WTC11 (cell line): ENCODE measurements at regions not wholly inside any gene's neighbourhood (a gene's known extent, or its start where the extent isn't known, plus 50 kb on each side); places are given as distances from the start of the nearest gene placed in this dataset.

ENCODE experiments used
- ATAC-seq: fragments of 200-7000 bp; cut with Tn5 transposase; 2 replicates; pipeline ENCODE4 v1.10.0; 2021; ENCODE audit warnings: mild to moderate bottlenecking, moderate library complexity
- CTCF ChIA-PET: fragments of 300-600 bp; sonication (Branson Sonifier 250); formaldehyde crosslinking; loops from one replicate; lab custom pipeline; 2021; ENCODE audit warnings: antibody characterized with exemption; lab: Charles Lee
- POLR2A ChIA-PET: fragments of 350-600 bp; sonication (Branson Sonifier 250); formaldehyde crosslinking; loops from one replicate; lab custom pipeline; 2021; ENCODE audit warnings: antibody characterized with exemption; lab: Charles Lee
- DNase-seq: peaks from one replicate; pipeline ENCODE4 v3.0.0; 2021; ENCODE audit warnings: low spot score
- H3K27ac Mint-ChIP-seq: 2 replicates; pipeline ENCODE4 v1.8.0; 2021; ENCODE audit warnings: mixed read lengths
- H3K27me3 Mint-ChIP-seq: 2 replicates; pipeline ENCODE4 v1.8.0; 2021; ENCODE audit warnings: low read depth, mild to moderate bottlenecking, moderate library complexity, mixed read lengths
- H3K36me3 Mint-ChIP-seq: 2 replicates; pipeline ENCODE4 v1.8.0; 2021; ENCODE audit warnings: mixed read lengths
- H3K4me1 Mint-ChIP-seq: 2 replicates; pipeline ENCODE4 v1.8.0; 2022; ENCODE audit warnings: mixed read lengths
- H3K4me3 Mint-ChIP-seq: 2 replicates; pipeline ENCODE4 v1.8.0; 2021; ENCODE audit warnings: mild to moderate bottlenecking, moderate library complexity, mixed read lengths
- H3K9me3 Mint-ChIP-seq: 2 replicates; pipeline ENCODE4 v1.8.0; 2021; ENCODE audit warnings: mixed read lengths
- CBFB ChIP-seq: sonication (generic); formaldehyde crosslinking; IDR thresholded peaks from 2 replicates; pipeline ENCODE4 v1.8.1; 2022; ENCODE audit warnings: mild to moderate bottlenecking, low read depth, missing genetic modification reagents
- CREB1 ChIP-seq: sonication (generic); formaldehyde crosslinking; IDR thresholded peaks from 2 replicates; pipeline ENCODE4 v1.8.0; 2023; ENCODE audit warnings: mild to moderate bottlenecking, missing genetic modification reagents
- ELF4 ChIP-seq: sonication (generic); formaldehyde crosslinking; IDR thresholded peaks from 2 replicates; pipeline ENCODE4 v1.8.1; 2022; ENCODE audit warnings: low read depth, mild to moderate bottlenecking, moderate library complexity, missing genetic modification reagents
- FOXJ3 ChIP-seq: sonication (generic); formaldehyde crosslinking; IDR thresholded peaks from 2 replicates; pipeline ENCODE4 v1.9.0; 2021; ENCODE audit warnings: missing genetic modification reagents, mild to moderate bottlenecking, borderline replicate concordance
- FOXK1 ChIP-seq: sonication (generic); formaldehyde crosslinking; IDR thresholded peaks from 2 replicates; pipeline ENCODE4 v1.8.0; 2022; ENCODE audit warnings: mild to moderate bottlenecking, moderate library complexity, missing genetic modification reagents
- GABPB1 ChIP-seq: sonication (generic); formaldehyde crosslinking; IDR thresholded peaks from 2 replicates; pipeline ENCODE4 v1.8.1; 2023; ENCODE audit warnings: mild to moderate bottlenecking, missing genetic modification reagents
- GRHL2 ChIP-seq: fragments of 250-450 bp; sonication (Bioruptor Pico); IDR thresholded peaks from 2 replicates; pipeline ENCODE4 v1.8.0; 2022; ENCODE audit warnings: mild to moderate bottlenecking, moderate library complexity; ENCODE audit not compliant: insufficient replicate concordance, severe bottlenecking
- HMGA2 ChIP-seq: fragments of 250-450 bp; sonication (Bioruptor Pico); IDR thresholded peaks from 2 replicates; pipeline ENCODE4 v1.4.0; 2021; ENCODE audit warnings: mild to moderate bottlenecking, moderate library complexity
- MYBL2 ChIP-seq: sonication (generic); formaldehyde crosslinking; IDR thresholded peaks from 2 replicates; pipeline ENCODE4 v1.8.1; 2023; ENCODE audit warnings: mild to moderate bottlenecking, moderate library complexity, missing genetic modification reagents
- NFATC4 ChIP-seq: fragments of 250-450 bp; sonication (Bioruptor Pico); IDR thresholded peaks from 2 replicates; pipeline ENCODE4 v1.9.0; 2021; ENCODE audit warnings: mild to moderate bottlenecking
- NR2C2 ChIP-seq: sonication (generic); formaldehyde crosslinking; IDR thresholded peaks from 2 replicates; pipeline ENCODE4 v1.8.0; 2022; ENCODE audit warnings: mild to moderate bottlenecking, missing genetic modification reagents
- OVOL2 ChIP-seq: fragments of 250-450 bp; sonication (Bioruptor Pico); IDR thresholded peaks from 2 replicates; pipeline ENCODE4 v1.9.0; 2021; ENCODE audit warnings: mild to moderate bottlenecking, borderline replicate concordance
- RORB ChIP-seq: fragments of 250-450 bp; sonication (Bioruptor Pico); IDR thresholded peaks from 2 replicates; pipeline ENCODE4 v1.9.0; 2021; ENCODE audit warnings: mild to moderate bottlenecking
- SP1 ChIP-seq: sonication (generic); formaldehyde crosslinking; conservative IDR thresholded peaks from 2 replicates; pipeline ENCODE4 v1.8.1; 2022; ENCODE audit warnings: missing genetic modification reagents
- TP53 ChIP-seq: sonication (generic); formaldehyde crosslinking; IDR thresholded peaks from 2 replicates; pipeline ENCODE4 v1.8.1; 2023; ENCODE audit warnings: mild to moderate bottlenecking, missing genetic modification reagents
- ZNF232 ChIP-seq: sonication (generic); formaldehyde crosslinking; IDR thresholded peaks from 2 replicates; pipeline ENCODE4 v1.8.0; 2022; ENCODE audit warnings: mild to moderate bottlenecking, missing genetic modification reagents
- ZNF671 ChIP-seq: fragments of 250-450 bp; sonication (Bioruptor Pico); IDR thresholded peaks from 2 replicates; pipeline ENCODE4 v1.8.0; 2021; ENCODE audit warnings: mild to moderate bottlenecking
- TF ChIP-seq, protein P1 (sequence below): sonication (generic); formaldehyde crosslinking; IDR thresholded peaks from 2 replicates; pipeline ENCODE4 v1.8.1; 2022; ENCODE audit warnings: mild to moderate bottlenecking, missing genetic modification reagents, moderate library complexity, borderline replicate concordance
- TF ChIP-seq, protein P2 (sequence below): fragments of 250-450 bp; sonication (Bioruptor Pico); IDR thresholded peaks from 2 replicates; pipeline ENCODE4 v1.9.0; 2021; ENCODE audit warnings: mild to moderate bottlenecking
- TF ChIP-seq, protein P3 (sequence below): sonication (generic); formaldehyde crosslinking; IDR thresholded peaks from 2 replicates; pipeline ENCODE4 v1.8.1; 2022; ENCODE audit warnings: low read depth, missing genetic modification reagents, borderline replicate concordance
- TF ChIP-seq, protein P4 (sequence below): fragments of 250-450 bp; sonication (Bioruptor Pico); IDR thresholded peaks from 2 replicates; pipeline ENCODE4 v1.8.0; 2021; ENCODE audit warnings: mild to moderate bottlenecking
- TF ChIP-seq, protein P5 (sequence below): sonication (generic); formaldehyde crosslinking; conservative IDR thresholded peaks from 2 replicates; pipeline ENCODE4 v1.8.1; 2022; ENCODE audit warnings: mild to moderate bottlenecking, missing genetic modification reagents
- TF ChIP-seq, protein P6 (sequence below): sonication (generic); formaldehyde crosslinking; IDR thresholded peaks from 2 replicates; pipeline ENCODE4 v1.8.0; 2022; ENCODE audit warnings: mild to moderate bottlenecking, missing genetic modification reagents
- TF ChIP-seq, protein P7 (sequence below): sonication (generic); formaldehyde crosslinking; IDR thresholded peaks from 2 replicates; pipeline ENCODE4 v1.8.0; 2022; ENCODE audit warnings: mild to moderate bottlenecking, missing genetic modification reagents

DNA sequence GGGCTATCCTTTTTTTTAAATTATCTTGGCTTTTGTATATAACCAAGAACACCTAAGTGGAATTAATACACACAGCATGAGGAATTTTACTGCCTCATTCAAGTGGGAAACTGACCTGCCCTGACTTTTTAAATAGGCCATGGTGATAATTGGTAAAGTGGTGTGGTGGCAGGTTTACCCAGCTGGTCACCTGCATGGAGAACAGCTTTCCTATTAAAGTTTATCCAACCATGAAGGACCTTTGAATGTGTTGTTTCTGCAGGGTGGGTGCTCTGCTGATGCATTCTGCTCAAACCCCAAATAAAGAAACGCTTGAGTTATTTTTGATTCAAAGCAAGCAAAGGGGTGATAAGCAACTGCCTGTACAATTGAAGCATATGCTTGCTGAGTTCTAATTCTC lies 261.0 kb upstream of the GRIN3A start (continued):
- TF ChIP-seq GABPB1 (CRISPR knock-in tag) (no peak), FOXJ3 (no peak), ELF4 (CRISPR knock-in tag) (no peak), MYBL2 (no peak), GRHL2 (CRISPR knock-in tag) (no peak)

DNA sequence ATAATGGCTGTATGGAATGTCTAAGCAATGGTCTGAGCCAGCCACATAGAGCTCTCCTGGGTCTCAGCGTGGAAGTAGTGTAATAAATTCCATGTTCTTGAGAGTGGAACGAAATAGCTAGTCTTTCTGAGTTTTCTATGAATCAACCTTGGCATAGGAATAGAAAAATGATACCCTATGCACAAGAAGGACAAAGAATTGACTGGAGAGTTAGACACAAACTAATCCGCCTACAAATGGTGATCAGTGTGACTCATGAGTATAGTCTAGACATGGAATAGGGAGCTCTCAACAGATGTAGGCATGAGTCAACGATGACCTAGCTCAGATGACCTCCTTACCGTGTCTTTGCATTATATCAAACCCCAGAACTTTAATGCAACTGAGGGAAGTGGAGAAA lies 256.8 kb upstream of the GRIN3A start:
- no peaks in the 10 kb centered on the region; the same call in 1 of the 2 replicates for H3K27me3 Mint-ChIP-seq
- DNase-seq (no peak), ATAC-seq (no peak)
- ChIA-PET CTCF (interaction anchor here (1.8 kb wide), 1 partner anchor 18 kb away, joined by 5 read pairs; no protein-coding TSS in a partner anchor), POLR2A (no interaction called here)
- TF ChIP-seq, protein P1, sequence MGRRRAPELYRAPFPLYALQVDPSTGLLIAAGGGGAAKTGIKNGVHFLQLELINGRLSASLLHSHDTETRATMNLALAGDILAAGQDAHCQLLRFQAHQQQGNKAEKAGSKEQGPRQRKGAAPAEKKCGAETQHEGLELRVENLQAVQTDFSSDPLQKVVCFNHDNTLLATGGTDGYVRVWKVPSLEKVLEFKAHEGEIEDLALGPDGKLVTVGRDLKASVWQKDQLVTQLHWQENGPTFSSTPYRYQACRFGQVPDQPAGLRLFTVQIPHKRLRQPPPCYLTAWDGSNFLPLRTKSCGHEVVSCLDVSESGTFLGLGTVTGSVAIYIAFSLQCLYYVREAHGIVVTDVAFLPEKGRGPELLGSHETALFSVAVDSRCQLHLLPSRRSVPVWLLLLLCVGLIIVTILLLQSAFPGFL (CRISPR knock-in tag) = no peak
- no peak for TF ChIP-seq MYBL2
- TF ChIP-seq, protein P2, sequence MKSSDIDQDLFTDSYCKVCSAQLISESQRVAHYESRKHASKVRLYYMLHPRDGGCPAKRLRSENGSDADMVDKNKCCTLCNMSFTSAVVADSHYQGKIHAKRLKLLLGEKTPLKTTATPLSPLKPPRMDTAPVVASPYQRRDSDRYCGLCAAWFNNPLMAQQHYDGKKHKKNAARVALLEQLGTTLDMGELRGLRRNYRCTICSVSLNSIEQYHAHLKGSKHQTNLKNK (CRISPR knock-in tag) = no peak
- no peak for TF ChIP-seq NFATC4 (CRISPR knock-in tag)
- no peak for TF ChIP-seq CREB1 (CRISPR knock-in tag)
- TF ChIP-seq, protein P3, sequence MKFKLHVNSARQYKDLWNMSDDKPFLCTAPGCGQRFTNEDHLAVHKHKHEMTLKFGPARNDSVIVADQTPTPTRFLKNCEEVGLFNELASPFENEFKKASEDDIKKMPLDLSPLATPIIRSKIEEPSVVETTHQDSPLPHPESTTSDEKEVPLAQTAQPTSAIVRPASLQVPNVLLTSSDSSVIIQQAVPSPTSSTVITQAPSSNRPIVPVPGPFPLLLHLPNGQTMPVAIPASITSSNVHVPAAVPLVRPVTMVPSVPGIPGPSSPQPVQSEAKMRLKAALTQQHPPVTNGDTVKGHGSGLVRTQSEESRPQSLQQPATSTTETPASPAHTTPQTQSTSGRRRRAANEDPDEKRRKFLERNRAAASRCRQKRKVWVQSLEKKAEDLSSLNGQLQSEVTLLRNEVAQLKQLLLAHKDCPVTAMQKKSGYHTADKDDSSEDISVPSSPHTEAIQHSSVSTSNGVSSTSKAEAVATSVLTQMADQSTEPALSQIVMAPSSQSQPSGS (CRISPR knock-in tag) = no peak
- TF ChIP-seq ZNF232 (CRISPR knock-in tag) = no peak
- TF ChIP-seq, protein P4, sequence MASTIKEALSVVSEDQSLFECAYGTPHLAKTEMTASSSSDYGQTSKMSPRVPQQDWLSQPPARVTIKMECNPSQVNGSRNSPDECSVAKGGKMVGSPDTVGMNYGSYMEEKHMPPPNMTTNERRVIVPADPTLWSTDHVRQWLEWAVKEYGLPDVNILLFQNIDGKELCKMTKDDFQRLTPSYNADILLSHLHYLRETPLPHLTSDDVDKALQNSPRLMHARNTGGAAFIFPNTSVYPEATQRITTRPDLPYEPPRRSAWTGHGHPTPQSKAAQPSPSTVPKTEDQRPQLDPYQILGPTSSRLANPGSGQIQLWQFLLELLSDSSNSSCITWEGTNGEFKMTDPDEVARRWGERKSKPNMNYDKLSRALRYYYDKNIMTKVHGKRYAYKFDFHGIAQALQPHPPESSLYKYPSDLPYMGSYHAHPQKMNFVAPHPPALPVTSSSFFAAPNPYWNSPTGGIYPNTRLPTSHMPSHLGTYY = no peak
- no peak for TF ChIP-seq CBFB
- H3K27ac Mint-ChIP-seq = no peak overlapping the region
- H3K9me3 Mint-ChIP-seq = no peaks in the 10 kb centered on the region
- H3K36me3 Mint-ChIP-seq = no peaks in the 10 kb centered on the region
- no peak overlapping the region for H3K4me3 Mint-ChIP-seq
- H3K4me1 Mint-ChIP-seq = no peaks in the 10 kb centered on the region

DNA sequence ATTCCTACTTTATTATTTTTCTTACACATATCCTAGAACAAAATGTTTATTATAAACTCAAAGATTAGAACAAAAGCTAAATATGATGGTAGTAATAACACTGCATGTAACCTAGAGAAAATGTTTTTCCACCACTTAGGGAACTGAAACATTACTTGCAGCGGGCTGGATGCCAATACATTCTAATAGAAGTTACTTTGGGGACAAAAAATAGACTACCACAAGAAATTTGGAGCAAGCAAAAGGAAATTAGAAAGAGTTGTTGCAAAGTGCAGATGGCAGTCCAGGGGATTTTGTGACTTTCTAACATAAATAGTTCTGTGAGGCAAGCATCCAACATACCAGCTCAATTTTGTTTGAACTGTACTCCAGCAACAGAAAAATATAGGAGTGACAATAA lies 255.3 kb upstream of the GRIN3A start:
- H3K9me3 Mint-ChIP-seq = no peaks in the 10 kb centered on the region
- no peak overlapping the region for H3K4me3 Mint-ChIP-seq
- no peaks in the 10 kb centered on the region for H3K36me3 Mint-ChIP-seq
- no peak overlapping the region for H3K27ac Mint-ChIP-seq
- ChIA-PET CTCF (no interaction called here), POLR2A (no interaction called here)
- TF ChIP-seq NR2C2 (no peak), OVOL2 (CRISPR knock-in tag) (no peak), FOXK1 (CRISPR knock-in tag) (no peak), SP1 (CRISPR knock-in tag) (no peak), TP53 (CRISPR knock-in tag) (no peak), GRHL2 (CRISPR knock-in tag) (no peak), RORB (no peak), HMGA2 (CRISPR knock-in tag) (no peak), ZNF671 (CRISPR knock-in tag) (no peak), FOXJ3 (no peak)
- TF ChIP-seq, protein P2 (CRISPR knock-in tag) = no peak
- TF ChIP-seq, protein P5, sequence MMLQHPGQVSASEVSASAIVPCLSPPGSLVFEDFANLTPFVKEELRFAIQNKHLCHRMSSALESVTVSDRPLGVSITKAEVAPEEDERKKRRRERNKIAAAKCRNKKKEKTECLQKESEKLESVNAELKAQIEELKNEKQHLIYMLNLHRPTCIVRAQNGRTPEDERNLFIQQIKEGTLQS = no peak
- TF ChIP-seq, protein P1 (CRISPR knock-in tag) = no peak
- TF ChIP-seq, protein P3 (CRISPR knock-in tag) = no peak
- TF ChIP-seq, protein P6, sequence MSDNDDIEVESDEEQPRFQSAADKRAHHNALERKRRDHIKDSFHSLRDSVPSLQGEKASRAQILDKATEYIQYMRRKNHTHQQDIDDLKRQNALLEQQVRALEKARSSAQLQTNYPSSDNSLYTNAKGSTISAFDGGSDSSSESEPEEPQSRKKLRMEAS (CRISPR knock-in tag) = no peak
- TF ChIP-seq, protein P7, sequence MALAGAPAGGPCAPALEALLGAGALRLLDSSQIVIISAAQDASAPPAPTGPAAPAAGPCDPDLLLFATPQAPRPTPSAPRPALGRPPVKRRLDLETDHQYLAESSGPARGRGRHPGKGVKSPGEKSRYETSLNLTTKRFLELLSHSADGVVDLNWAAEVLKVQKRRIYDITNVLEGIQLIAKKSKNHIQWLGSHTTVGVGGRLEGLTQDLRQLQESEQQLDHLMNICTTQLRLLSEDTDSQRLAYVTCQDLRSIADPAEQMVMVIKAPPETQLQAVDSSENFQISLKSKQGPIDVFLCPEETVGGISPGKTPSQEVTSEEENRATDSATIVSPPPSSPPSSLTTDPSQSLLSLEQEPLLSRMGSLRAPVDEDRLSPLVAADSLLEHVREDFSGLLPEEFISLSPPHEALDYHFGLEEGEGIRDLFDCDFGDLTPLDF (CRISPR knock-in tag) = no peak
- ATAC-seq (no peak), DNase-seq (no peak)
- H3K27me3 Mint-ChIP-seq = no peaks in the 10 kb centered on the region; the same call in 1 of the 2 replicates
- no peaks in the 10 kb centered on the region for H3K4me1 Mint-ChIP-seq
